Fibroblast of villous mesenchyme (primary cell): ENCODE measurements at regions not wholly inside any gene's neighbourhood (a gene's known extent, or its start where the extent isn't known, plus 50 kb on each side); places are given as distances from the start of the nearest gene placed in this dataset.
A peak's percentile ranks its signal among the peaks of the same experiment; 100 is the strongest.

ENCODE experiments used
- DNase-seq: peaks from one replicate; pipeline ENCODE4 v3.0.0-alpha.2; 2010; ENCODE audit warnings: low read depth
- H3K4me3 ChIP-seq: 2 replicates; pipeline ENCODE4 v1.5.1; 2011; ENCODE audit warnings: low read depth, mild to moderate bottlenecking, low read length
- TF ChIP-seq, protein P1 (sequence below): IDR thresholded peaks from 2 replicates; pipeline ENCODE4 v1.5.1; 2012; ENCODE audit warnings: low read depth, mild to moderate bottlenecking, low read length; ENCODE audit not compliant: insufficient read depth

DNA sequence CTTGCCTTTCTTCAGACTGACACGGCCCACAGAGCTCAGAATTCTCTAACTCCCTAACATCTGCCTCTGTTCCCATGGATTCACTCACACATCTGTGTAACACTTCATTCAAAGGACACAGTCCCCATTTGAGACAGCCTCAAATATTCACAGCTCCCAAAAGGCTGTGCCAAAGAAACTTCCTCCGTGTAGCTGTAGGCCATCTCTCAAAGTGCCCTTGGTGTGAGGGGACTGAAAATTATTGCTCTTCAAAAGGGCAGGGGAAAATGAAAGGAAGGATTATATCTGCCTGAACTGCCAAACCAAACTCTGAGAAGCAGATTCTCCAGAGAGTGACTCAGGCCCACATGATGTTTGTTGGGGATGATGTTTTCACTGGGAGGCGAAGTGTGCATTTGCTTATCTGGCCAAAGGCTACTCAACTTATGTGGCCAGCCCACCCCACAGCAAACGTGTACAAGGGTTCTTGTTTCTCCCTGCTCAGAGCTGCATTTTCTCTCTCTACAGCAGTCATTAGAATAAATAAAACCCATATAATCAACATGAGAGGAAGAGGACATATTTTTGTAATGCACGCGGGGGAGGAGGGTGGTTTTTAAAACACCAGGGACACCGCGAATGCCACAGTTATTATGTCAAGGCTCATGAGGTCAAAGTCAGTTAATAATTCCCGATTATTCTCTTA, 302.4 kb upstream of the NFE2L3 start:
- peak; percentile 94 for DNase-seq
- no peak overlapping the region for H3K4me3 ChIP-seq
- TF ChIP-seq, protein P1, sequence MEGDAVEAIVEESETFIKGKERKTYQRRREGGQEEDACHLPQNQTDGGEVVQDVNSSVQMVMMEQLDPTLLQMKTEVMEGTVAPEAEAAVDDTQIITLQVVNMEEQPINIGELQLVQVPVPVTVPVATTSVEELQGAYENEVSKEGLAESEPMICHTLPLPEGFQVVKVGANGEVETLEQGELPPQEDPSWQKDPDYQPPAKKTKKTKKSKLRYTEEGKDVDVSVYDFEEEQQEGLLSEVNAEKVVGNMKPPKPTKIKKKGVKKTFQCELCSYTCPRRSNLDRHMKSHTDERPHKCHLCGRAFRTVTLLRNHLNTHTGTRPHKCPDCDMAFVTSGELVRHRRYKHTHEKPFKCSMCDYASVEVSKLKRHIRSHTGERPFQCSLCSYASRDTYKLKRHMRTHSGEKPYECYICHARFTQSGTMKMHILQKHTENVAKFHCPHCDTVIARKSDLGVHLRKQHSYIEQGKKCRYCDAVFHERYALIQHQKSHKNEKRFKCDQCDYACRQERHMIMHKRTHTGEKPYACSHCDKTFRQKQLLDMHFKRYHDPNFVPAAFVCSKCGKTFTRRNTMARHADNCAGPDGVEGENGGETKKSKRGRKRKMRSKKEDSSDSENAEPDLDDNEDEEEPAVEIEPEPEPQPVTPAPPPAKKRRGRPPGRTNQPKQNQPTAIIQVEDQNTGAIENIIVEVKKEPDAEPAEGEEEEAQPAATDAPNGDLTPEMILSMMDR, result no peak

DNA sequence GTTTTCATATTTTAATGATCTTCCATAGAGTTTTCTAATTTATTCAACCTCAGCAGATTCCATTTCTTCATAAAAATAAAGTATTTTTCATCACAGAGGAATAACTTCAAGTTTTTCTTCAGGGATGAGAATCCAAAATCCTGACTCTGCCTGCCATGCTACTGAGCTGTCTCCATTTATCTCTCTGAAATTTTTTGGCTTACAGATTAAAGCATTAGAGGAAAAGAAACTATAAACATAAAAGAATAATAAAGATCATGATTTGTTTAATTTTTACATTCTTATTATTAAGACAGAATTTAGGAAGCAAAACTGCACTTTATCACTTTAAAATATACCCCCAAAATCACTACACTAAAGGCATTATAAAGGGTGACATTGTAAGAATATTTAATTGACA, 301.8 kb upstream of the NFE2L3 start:
- no peak for DNase-seq
- no peak overlapping the region for H3K4me3 ChIP-seq
- TF ChIP-seq, protein P1, result no peak

DNA sequence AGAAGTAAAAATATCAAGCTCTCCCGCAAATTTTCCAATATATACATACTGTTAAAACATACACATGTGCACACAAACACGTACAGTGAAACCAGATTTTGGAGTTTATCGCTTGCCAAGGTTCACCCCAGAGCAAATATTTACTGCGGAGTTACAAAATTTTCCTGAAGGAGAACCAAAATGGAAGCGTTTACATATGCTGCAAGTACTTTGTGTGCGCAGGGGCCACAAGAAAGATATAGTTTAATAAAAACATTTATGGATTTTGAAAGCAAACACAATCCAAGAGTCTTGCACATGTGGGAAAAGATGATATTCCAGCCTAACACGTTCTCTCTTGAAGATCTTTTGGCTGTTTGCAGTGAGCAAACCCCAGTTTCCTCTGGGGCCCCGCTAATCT, 301.3 kb upstream of the NFE2L3 start:
- no peak overlapping the region for H3K4me3 ChIP-seq
- TF ChIP-seq, protein P1, result no peak
- no peak for DNase-seq

DNA sequence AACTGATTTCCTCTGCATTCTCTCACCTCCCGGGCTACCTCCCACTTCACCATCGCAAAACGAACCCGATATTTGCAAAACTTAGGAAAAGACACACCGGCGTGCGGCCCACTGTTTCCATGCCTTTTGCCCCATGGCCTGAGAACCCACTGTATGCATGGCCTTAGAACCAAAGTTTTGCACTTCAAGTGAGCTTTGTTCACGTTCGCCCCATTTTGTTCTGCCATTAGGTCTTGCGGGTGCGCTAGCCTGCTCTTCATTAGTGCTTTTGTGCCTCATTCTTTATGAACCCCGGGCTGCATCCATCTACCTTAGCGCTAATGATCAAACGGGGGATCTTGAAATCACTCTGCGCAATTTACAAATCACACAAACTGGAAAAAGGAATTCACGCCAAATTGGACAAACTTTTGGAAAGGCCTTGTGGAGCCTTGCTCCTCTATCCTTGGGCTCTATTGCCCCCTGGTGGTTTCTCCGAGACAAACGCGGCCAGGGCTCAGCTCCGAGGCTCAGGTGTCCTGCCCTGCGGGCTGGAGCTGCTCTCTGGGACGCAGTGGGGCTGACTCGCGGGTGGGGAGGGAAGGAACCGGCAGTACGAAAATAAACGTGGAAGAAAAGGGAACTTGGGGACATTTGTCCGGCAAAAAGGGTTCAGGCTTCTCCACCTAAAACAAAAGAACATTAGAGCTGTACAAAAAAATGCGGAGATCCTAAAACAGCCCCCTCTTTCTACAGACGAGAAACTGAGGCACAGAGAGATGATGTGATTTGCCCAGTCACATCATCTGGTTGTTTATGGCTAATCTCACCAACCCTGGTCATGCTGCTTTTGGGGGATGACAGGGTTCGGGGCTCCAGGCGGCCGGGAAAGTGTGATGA, 300.4 kb upstream of the NFE2L3 start:
- H3K4me3 ChIP-seq, result peak overlapping the region; percentile 6
- DNase-seq, result peak; percentile 75
- TF ChIP-seq, protein P1, result peak; percentile 80

DNA sequence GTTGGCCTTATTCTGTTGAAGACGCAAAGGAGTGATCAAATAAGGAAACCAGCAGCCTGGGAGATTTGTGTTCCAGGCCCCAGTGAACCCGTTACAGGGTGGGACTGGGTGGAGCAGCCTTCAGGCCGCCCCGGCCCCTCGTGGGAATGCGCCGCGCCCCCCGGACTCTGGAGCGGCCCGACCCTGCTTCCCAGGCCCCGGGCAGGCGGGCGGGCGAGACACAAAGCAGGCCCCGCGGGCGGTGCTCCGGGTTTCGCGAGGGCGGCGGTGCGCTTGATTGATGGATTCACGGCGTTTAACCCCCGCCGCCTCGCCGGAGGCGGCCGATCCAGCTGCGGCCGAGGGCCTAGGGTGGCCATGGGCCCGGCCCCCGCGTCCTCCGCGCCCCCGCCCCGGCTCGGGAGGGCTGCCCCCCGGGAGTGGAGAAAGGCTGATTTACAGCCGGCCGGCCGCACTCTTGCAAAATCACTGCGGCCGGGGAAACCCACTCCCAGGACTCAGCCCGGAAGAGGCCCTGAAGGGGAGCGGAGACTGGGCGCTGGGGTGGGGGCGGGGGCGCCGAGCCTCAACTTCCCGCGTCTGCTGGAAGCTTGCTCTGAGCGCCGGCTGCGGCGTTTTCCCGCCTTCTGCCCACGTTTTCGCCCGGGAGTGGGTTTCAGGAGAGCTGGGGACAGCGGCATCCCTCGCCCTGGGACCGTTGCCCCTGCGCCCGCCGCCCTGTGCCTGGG, 299.6 kb upstream of the NFE2L3 start:
- H3K4me3 ChIP-seq, result peak overlapping the region; percentile 6
- peak; percentile 63 for DNase-seq

DNA sequence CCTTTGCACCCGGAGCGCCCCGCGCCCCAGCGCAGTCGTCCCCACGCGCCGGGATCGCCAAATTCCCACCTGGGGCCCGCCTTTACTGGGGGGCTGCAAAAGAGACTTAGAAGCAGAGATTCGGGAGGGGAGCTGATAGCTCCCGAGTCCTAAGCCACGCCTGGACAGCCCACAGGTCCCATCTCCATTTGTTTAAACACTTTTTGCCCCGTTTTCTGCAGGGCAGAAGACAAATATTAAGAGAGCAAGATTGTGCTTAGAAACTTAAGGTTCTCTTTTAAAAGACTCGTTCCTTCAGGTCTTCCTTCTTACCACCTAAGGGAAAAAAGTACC, 299.1 kb upstream of the NFE2L3 start:
- no peak overlapping the region for H3K4me3 ChIP-seq

More for the DNA sequence above, 299.6 kb upstream of the NFE2L3 start:
- TF ChIP-seq, protein P1, result no peak

More for the DNA sequence above, 299.1 kb upstream of the NFE2L3 start:
- DNase-seq, result no peak
- TF ChIP-seq, protein P1, result no peak
